ENCODE measurements at regions not wholly inside any gene's neighbourhood (a gene's known extent, or its start where the extent isn't known, plus 50 kb on each side); places are given as distances from the start of the nearest gene placed in this dataset.
"Not testable (repeated sequence)": the region's sequence is repeated elsewhere in the genome, so short reads cannot be mapped to it uniquely, and the experiment has no call there.

DNA sequence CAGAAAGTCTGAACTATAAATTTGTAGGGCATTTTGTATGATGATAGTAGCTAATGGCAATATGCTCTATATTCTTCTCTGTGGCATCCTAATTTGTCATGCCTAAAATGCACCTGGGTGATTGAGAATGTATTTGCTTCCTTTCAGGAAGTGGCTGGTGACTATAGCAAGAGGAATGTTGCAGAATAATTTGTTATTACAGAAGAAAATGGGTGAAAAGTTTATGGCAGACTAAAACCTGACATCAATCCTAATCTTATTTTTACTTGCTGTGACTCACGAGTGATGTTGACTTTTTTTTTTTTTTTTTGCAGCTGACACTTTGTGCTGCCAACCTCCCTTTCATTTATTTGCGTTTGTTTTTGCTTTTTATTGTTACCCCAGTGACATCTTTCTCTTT lies 141.1 kb downstream of the MSL3 start:
- TF ChIP-seq, protein P1, sequence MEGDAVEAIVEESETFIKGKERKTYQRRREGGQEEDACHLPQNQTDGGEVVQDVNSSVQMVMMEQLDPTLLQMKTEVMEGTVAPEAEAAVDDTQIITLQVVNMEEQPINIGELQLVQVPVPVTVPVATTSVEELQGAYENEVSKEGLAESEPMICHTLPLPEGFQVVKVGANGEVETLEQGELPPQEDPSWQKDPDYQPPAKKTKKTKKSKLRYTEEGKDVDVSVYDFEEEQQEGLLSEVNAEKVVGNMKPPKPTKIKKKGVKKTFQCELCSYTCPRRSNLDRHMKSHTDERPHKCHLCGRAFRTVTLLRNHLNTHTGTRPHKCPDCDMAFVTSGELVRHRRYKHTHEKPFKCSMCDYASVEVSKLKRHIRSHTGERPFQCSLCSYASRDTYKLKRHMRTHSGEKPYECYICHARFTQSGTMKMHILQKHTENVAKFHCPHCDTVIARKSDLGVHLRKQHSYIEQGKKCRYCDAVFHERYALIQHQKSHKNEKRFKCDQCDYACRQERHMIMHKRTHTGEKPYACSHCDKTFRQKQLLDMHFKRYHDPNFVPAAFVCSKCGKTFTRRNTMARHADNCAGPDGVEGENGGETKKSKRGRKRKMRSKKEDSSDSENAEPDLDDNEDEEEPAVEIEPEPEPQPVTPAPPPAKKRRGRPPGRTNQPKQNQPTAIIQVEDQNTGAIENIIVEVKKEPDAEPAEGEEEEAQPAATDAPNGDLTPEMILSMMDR (IDR thresholded peaks at IDR 0.05; ENCODE audit: insufficient read depth, low read length, missing control alignments): no peak
- ChIA-PET POLR2A (no interaction called here), CTCF (no interaction called here)
- DNase-seq (ENCODE audit: low read depth, low spot score): no peak
- H3K4me3 ChIP-seq (ENCODE audit: low read depth, low read length): no peak overlapping the region

DNA sequence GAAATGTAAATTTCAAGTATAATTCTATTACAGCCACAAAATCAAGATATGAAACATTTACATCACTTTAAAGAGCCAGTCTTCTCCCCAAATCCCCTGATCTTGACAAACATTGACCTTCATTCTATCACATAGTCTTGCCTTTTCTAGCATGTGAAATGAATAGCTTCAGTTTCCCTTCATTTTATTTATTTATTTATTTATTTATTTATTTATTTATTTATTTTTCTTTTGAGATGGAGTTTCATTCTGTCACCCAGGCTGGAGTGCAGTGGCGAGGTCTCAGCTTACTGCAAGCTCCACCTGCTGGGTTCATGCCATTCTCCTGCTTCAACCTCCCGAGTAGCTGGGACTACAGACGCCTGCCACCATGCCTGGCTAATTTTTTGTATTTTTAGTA lies 147.9 kb downstream of the MSL3 start:
- POLR2A ChIA-PET; CTCF ChIA-PET; DNase-seq (ENCODE audit: low read depth, low spot score); H3K4me3 ChIP-seq (ENCODE audit: low read depth, low read length): not testable (repeated sequence)

DNA sequence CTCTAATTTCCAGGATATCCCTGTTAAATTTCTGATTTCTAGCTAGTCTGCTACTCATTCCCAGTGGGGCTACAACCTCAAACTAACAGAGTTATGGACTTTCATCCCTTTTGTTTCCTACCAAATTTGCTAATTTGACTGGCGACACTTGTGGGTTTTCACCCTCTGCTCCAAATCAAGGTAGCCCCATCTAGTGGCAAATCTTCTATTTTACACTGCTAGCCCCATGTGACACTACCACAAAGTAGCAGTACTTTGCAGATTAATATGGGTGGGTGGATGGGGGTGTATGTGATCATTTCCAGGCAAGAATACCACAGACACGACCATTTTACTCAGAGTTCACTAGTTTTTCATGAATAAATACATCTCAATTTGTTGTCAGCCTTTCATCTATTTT lies 150.3 kb downstream of the MSL3 start:
- POLR2A ChIA-PET: no interaction called here
- no peak overlapping the region for H3K4me3 ChIP-seq (ENCODE audit: low read depth, low read length)
- TF ChIP-seq, protein P1 (IDR thresholded peaks at IDR 0.05; ENCODE audit: insufficient read depth, low read length, missing control alignments): peak; percentile 7
- CTCF ChIA-PET: no interaction called here
- no peak for DNase-seq (ENCODE audit: low read depth, low spot score)

DNA sequence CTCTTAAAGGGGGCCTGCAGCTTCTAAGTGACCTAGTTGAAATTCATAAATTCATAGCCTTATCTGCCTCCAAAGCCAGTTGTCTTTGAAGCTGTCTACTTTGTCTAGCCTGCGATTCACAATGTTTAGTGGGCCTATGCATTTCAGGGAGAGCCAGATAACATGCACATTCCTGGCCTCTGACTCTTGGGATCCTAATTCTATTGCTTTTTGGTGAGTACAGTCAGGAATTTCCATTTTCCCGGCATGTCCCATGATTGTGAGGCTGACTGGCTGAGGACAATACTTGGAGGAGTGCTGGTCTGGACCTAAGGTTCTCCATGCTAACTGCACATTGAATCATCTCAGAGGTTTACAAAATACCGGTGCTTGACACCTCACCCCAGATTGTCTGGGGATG lies 155.0 kb downstream of the MSL3 start:
- no peak overlapping the region for H3K4me3 ChIP-seq (ENCODE audit: low read depth, low read length)
- ChIA-PET POLR2A (no interaction called here), CTCF (no interaction called here)
- TF ChIP-seq, protein P1 (IDR thresholded peaks at IDR 0.05; ENCODE audit: insufficient read depth, low read length, missing control alignments): no peak
- no peak for DNase-seq (ENCODE audit: low read depth, low spot score)

DNA sequence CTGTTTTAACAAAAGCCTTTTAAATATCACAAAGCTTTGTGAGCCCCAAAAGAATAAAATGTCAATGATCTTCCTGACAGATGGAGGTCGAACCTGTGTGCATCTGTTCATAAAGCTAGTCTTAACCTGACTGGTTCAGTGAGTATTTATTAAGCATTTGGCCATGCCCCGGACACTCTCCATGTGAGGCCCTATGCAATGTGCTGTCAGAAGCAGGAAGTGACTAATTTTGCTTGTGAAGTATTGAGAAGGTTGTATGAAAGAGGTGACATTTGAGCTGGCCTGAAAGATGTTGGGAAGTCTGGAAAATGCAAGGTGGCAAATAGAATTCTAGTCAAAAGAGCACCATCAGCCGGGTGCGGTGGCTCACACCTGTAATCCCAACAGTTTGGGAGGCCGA lies 171.4 kb downstream of the MSL3 start:
- ChIA-PET CTCF (no interaction called here), POLR2A (no interaction called here)
- TF ChIP-seq, protein P1 (IDR thresholded peaks at IDR 0.05; ENCODE audit: insufficient read depth, low read length, missing control alignments): no peak
- no peak overlapping the region for H3K4me3 ChIP-seq (ENCODE audit: low read depth, low read length)
- DNase-seq (ENCODE audit: low read depth, low spot score): no peak

DNA sequence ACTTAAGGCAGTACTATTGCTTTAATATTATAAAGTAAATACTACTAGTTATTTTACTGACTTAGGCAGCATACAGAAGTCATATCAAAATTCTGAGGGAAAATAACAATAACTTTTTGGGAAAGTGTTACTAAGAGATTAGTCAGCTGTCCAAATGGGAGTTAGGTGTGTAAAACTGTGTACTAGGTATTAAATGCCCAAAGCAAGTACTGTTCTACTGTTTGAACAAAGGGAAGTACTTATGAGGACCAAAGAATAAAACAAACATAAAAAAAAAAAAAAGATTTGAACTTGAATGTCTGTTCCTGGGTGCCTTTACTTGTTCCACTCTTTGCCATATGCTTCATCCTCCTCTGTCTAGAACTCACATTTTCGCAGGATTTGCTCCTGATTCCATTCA lies 174.4 kb downstream of the MSL3 start:
- POLR2A ChIA-PET: no interaction called here

DNA sequence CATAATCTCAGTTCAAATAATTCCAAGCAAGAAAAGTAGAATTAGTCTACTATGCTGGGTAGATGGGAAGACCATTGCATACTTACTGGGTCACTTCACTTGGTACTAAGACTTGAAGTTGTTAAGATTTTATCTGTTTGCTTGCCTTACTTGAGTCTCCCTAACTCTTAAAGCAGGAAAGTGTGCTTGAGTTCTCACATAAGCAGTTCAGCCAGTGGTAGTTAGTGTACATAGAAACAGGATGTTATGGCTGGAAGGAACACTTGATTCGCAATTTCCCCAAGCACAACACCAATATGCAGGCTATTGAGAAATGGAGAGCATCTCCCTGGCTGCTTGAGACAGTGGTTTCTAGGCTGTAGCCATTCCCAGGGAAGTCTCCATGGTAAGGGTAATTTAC lies 176.1 kb downstream of the MSL3 start:
- H3K4me3 ChIP-seq (ENCODE audit: low read depth, low read length): no peak overlapping the region
- ChIA-PET CTCF (no interaction called here), POLR2A (no interaction called here)
- DNase-seq (ENCODE audit: low read depth, low spot score): no peak
- TF ChIP-seq, protein P1 (IDR thresholded peaks at IDR 0.05; ENCODE audit: insufficient read depth, low read length, missing control alignments): no peak

More for the DNA sequence above, 174.4 kb downstream of the MSL3 start:
- no peak overlapping the region for H3K4me3 ChIP-seq (ENCODE audit: low read depth, low read length)
- TF ChIP-seq, protein P1 (IDR thresholded peaks at IDR 0.05; ENCODE audit: insufficient read depth, low read length, missing control alignments): no peak
- DNase-seq (ENCODE audit: low read depth, low spot score): no peak
- CTCF ChIA-PET: no interaction called here

Measured in AG04449 (cell line).